ENCODE measurements at regions not wholly inside any gene's neighbourhood (a gene's known extent, or its start where the extent isn't known, plus 50 kb on each side); places are given as distances from the start of the nearest gene placed in this dataset.

GRCh38 chr1:56074007-56074651 is 505.2 kb downstream of the PLPP3 start:
- peak; percentile 94 for DNase-seq (ENCODE audit: low read depth)
- in situ Hi-C loops (cut with HindIII; ENCODE audit: low sequenced_read_pairs) = no loop called here
- TF ChIP-seq CTCF (IDR thresholded peaks at IDR 0.05; ENCODE audit: low read depth, low read length, missing control alignments) = no peak
- H3K4me3 ChIP-seq (ENCODE audit: low read depth, low read length) = no peak overlapping the region

GRCh38 chr1:56073614-56074006 is 505.8 kb downstream of the PLPP3 start:
- no peak overlapping the region for H3K4me3 ChIP-seq (ENCODE audit: low read depth, low read length)
- in situ Hi-C loops (cut with HindIII; ENCODE audit: low sequenced_read_pairs) = no loop called here
- TF ChIP-seq CTCF (IDR thresholded peaks at IDR 0.05; ENCODE audit: low read depth, low read length, missing control alignments) = no peak
- DNase-seq (ENCODE audit: low read depth) = peak; percentile 4

- in situ Hi-C loops (cut with HindIII; ENCODE audit: low sequenced_read_pairs) = no loop called here
- no peak for DNase-seq (ENCODE audit: low read depth)
- no peak overlapping the region for H3K4me3 ChIP-seq (ENCODE audit: low read depth, low read length)
- TF ChIP-seq CTCF (IDR thresholded peaks at IDR 0.05; ENCODE audit: low read depth, low read length, missing control alignments) = no peak
Measured at GRCh38 chr1:56073206-56073605, 506.2 kb downstream of the PLPP3 start.

- TF ChIP-seq CTCF (IDR thresholded peaks at IDR 0.05; ENCODE audit: low read depth, low read length, missing control alignments) = no peak
- no peak for DNase-seq (ENCODE audit: low read depth)
- H3K4me3 ChIP-seq (ENCODE audit: low read depth, low read length) = no peak overlapping the region
- in situ Hi-C loops (cut with HindIII; ENCODE audit: low sequenced_read_pairs) = no loop called here
Measured at GRCh38 chr1:56072310-56072709, 507.1 kb downstream of the PLPP3 start.

GRCh38 chr1:56071351-56071750 is 508.0 kb downstream of the PLPP3 start:
- no peak overlapping the region for H3K4me3 ChIP-seq (ENCODE audit: low read depth, low read length)
- TF ChIP-seq CTCF (IDR thresholded peaks at IDR 0.05; ENCODE audit: low read depth, low read length, missing control alignments) = no peak
- in situ Hi-C loops (cut with HindIII; ENCODE audit: low sequenced_read_pairs) = no loop called here
- no peak for DNase-seq (ENCODE audit: low read depth)

GRCh38 chr1:56070601-56071000 is 508.8 kb downstream of the PLPP3 start:
- H3K4me3 ChIP-seq (ENCODE audit: low read depth, low read length) = no peak overlapping the region
- peak; percentile 47 for DNase-seq (ENCODE audit: low read depth)
- no peak for TF ChIP-seq CTCF (IDR thresholded peaks at IDR 0.05; ENCODE audit: low read depth, low read length, missing control alignments)
- in situ Hi-C loops (cut with HindIII; ENCODE audit: low sequenced_read_pairs) = no loop called here

All from astrocyte of the cerebellum (primary cell).